ENCODE measurements at regions not wholly inside any gene's neighbourhood (a gene's known extent, or its start where the extent isn't known, plus 50 kb on each side); places are given as distances from the start of the nearest gene placed in this dataset.

DNA sequence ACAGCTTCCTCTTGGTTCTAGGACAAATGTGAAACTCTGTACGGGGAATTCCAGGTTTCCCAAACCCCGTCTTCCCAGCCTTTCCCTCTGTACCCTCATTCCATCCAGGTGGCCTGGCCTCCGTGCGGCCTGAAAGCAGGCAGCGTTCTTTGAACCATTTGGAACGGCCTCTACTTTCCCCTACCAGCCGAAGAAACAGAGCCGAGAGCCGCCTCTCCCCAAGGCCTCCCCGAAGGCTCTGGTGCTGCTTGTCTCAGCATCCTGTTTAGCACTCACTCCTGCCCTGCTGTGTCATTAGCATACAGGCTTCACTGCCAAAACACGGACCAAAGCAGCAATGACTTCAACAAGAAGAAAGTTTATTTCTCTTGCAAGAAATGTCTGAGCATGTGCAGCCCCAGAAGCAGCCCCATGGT is 137.7 kb downstream of the HSD17B3 start:
- FAIRE-seq (no peak), DNase-seq (ENCODE audit: low read depth in 1 of 2, low spot score in 2 of 2) (no peak)
- no peaks in the 10 kb centered on the region for H3K9me3 ChIP-seq (ENCODE audit: insufficient read depth in 2 of 2, low read depth in 1 of 2, low read length in 1 of 2)
- peaks cover 0 to 6% (median 4%) of the 10 kb centered on the region in 4 experiments; a peak in 4 of 7 replicates for H3K4me1 ChIP-seq (replicated peaks in 1 of 4; ENCODE audit: control insufficient read depth in 3 of 4, insufficient read depth in 4 of 4, low read length in 3 of 4)
- H2BK12ac ChIP-seq (ENCODE audit: low read depth, low read length): no peak overlapping the region
- no peak overlapping the region for H2BK5ac ChIP-seq (ENCODE audit: low read depth, low read length)
- no peak overlapping the region for H3K4ac ChIP-seq (replicated peaks; ENCODE audit: insufficient read length, low read depth, low read length)
- H3K4me2 ChIP-seq (ENCODE audit: insufficient read depth in 1 of 2, low read depth in 2 of 2, low read length in 2 of 2): no peak overlapping the region
- H3K9ac ChIP-seq (replicated peaks in 1 of 4; ENCODE audit: extremely low read depth in 1 of 4, low read depth in 3 of 4, low read length in 3 of 4): no peak overlapping the region
- 75% methylated on average over 4 of the region's 11 CpGs; no CpG with 5 or more reads in 1 of the 2 experiments for WGBS, 2 experiments (ENCODE audit: extremely low coverage in 1 of 2, insufficient coverage in 1 of 2, insufficient read length in 1 of 2, insufficient replicate concordance in 2 of 2, low coverage in 1 of 2, low lambda C conversion rate in 2 of 2, missing lambda C conversion rate in 1 of 2)
- H2BK20ac ChIP-seq (ENCODE audit: low read length): no peak overlapping the region
- no peak overlapping the region for H3K27ac ChIP-seq (ENCODE audit: low read depth, low read length)
- H4K5ac ChIP-seq (ENCODE audit: insufficient read length, low read depth, low read length): no peak overlapping the region
- no peaks in the 10 kb centered on the region for H3K36me3 ChIP-seq (ENCODE audit: control insufficient read depth in 2 of 4, insufficient read depth in 4 of 4, low read length in 3 of 4)
- ChIA-PET CTCF (ENCODE audit: partially characterized antibody) (interaction anchor here (1.0 to 1.2 kb wide), 3 partner anchors 13 to 138 kb away, joined by 3 read pairs; no protein-coding TSS in a partner anchor), POLR2A (ENCODE audit: partially characterized antibody) (no interaction called here)
- no peak overlapping the region; the same call in 1 of the 2 replicates for H4K8ac ChIP-seq (ENCODE audit: extremely low read depth, insufficient read depth, low read length)
- H2AK5ac ChIP-seq (ENCODE audit: low read depth, low read length): no peak overlapping the region
- no peak overlapping the region for H4K91ac ChIP-seq (replicated peaks; ENCODE audit: insufficient read length, low read length)
- no peak overlapping the region for H3K14ac ChIP-seq (ENCODE audit: insufficient read length)
- H3K23me2 ChIP-seq (ENCODE audit: low read depth, low read length): no peaks in the 10 kb centered on the region
- no peak overlapping the region for H2BK15ac ChIP-seq (ENCODE audit: low read length)
- no peaks in the 10 kb centered on the region for H4K20me1 ChIP-seq (replicated peaks in 1 of 2; ENCODE audit: control insufficient read depth in 1 of 2, insufficient read depth in 2 of 2, low read length in 2 of 2)
- H3K27me3 ChIP-seq (replicated peaks in 1 of 4; ENCODE audit: control insufficient read depth in 3 of 4, extremely low read depth in 1 of 4, insufficient read depth in 3 of 4, low read length in 3 of 4): no peaks in the 10 kb centered on the region; a peak in 1 of 7 replicates
- H2BK120ac ChIP-seq (replicated peaks; ENCODE audit: low read depth, low read length): no peak overlapping the region
- no peak overlapping the region for H3K56ac ChIP-seq (replicated peaks; ENCODE audit: insufficient read length, low read depth, low read length)
- H3K18ac ChIP-seq (ENCODE audit: extremely low read depth, low read length): no peak overlapping the region
- no peak overlapping the region for H3K4me3 ChIP-seq (ENCODE audit: extremely low read depth in 1 of 4, insufficient read depth in 2 of 4, low read depth in 3 of 4, low read length in 4 of 4)
- no peak overlapping the region for H3K23ac ChIP-seq (ENCODE audit: insufficient read length)
- no peaks in the 10 kb centered on the region for H3K79me2 ChIP-seq (ENCODE audit: control insufficient read depth in 1 of 2, insufficient read depth in 2 of 2, low read length in 2 of 2)
- H2AFZ ChIP-seq (ENCODE audit: low read length): no peak overlapping the region; the same call in 1 of the 2 replicates
- H3K79me1 ChIP-seq (ENCODE audit: low read depth, low read length): no peaks in the 10 kb centered on the region
- TF ChIP-seq, protein P1, sequence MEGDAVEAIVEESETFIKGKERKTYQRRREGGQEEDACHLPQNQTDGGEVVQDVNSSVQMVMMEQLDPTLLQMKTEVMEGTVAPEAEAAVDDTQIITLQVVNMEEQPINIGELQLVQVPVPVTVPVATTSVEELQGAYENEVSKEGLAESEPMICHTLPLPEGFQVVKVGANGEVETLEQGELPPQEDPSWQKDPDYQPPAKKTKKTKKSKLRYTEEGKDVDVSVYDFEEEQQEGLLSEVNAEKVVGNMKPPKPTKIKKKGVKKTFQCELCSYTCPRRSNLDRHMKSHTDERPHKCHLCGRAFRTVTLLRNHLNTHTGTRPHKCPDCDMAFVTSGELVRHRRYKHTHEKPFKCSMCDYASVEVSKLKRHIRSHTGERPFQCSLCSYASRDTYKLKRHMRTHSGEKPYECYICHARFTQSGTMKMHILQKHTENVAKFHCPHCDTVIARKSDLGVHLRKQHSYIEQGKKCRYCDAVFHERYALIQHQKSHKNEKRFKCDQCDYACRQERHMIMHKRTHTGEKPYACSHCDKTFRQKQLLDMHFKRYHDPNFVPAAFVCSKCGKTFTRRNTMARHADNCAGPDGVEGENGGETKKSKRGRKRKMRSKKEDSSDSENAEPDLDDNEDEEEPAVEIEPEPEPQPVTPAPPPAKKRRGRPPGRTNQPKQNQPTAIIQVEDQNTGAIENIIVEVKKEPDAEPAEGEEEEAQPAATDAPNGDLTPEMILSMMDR (IDR thresholded peaks at IDR 0.05; ENCODE audit: control extremely low read depth in 1 of 3, insufficient read depth in 1 of 3, low read depth in 1 of 3, low read length in 3 of 3): no peak
- TF ChIP-seq NANOG (IDR thresholded peaks at IDR 0.05; ENCODE audit: insufficient read depth, low read depth, low read length, poor library complexity, severe bottlenecking): no peak
- TF ChIP-seq TBP (IDR thresholded peaks at IDR 0.05; ENCODE audit: low read depth, low read length): no peak
- TF ChIP-seq USF2 (IDR thresholded peaks at IDR 0.05; ENCODE audit: low read length): no peak
- TF ChIP-seq HDAC6 (IDR thresholded peaks at IDR 0.05; ENCODE audit: low read depth, low read length): no peak
- no peak for TF ChIP-seq EGR1 (IDR thresholded peaks at IDR 0.05; ENCODE audit: borderline replicate concordance, low read depth, low read length)
- no peak for TF ChIP-seq TCF12 (IDR thresholded peaks at IDR 0.05; ENCODE audit: low read depth, low read length)
- TF ChIP-seq KDM4A (IDR thresholded peaks at IDR 0.05; ENCODE audit: low read depth, low read length, severe bottlenecking): no peak
- no peak for TF ChIP-seq ASH2L (IDR thresholded peaks at IDR 0.05; ENCODE audit: low read length)
- TF ChIP-seq RNF2 (IDR thresholded peaks at IDR 0.05; ENCODE audit: borderline replicate concordance, low read depth, low read length, missing control alignments, poor library complexity, severe bottlenecking): no peak
